IgD-negative memory B cell (primary cell): ENCODE measurements at regions not wholly inside any gene's neighbourhood (a gene's known extent, or its start where the extent isn't known, plus 50 kb on each side); places are given as distances from the start of the nearest gene placed in this dataset.

Experiments
- H3K27ac Mint-ChIP-seq, 3 donors: one replicate each; pipeline ENCODE4 v1.8.0; 2020 to 2022; ENCODE audit warnings: mild to moderate bottlenecking in 3 of 3, mixed read lengths in 3 of 3, moderate library complexity in 1 of 3
- H3K27me3 Mint-ChIP-seq: one replicate; pipeline ENCODE4 v1.8.0; 2021; ENCODE audit warnings: mixed read lengths
- H3K36me3 Mint-ChIP-seq: one replicate; pipeline ENCODE4 v1.8.0; 2020; ENCODE audit warnings: mild to moderate bottlenecking, mixed read lengths
- H3K4me1 Mint-ChIP-seq, 3 donors: one replicate each; pipeline ENCODE4 v1.8.0; 2020 to 2022; ENCODE audit warnings: mixed read lengths in 3 of 3, mild to moderate bottlenecking in 1 of 3
- H3K4me3 Mint-ChIP-seq, 4 donors: one replicate each; pipeline ENCODE4 v1.8.0; 2020 to 2022; ENCODE audit warnings: mild to moderate bottlenecking in 4 of 4, mixed read lengths in 4 of 4, moderate library complexity in 3 of 4
- H3K9me3 Mint-ChIP-seq, 3 donors: one replicate each; pipeline ENCODE4 v1.8.0; 2020 to 2021; ENCODE audit warnings: mixed read lengths in 3 of 3, mild to moderate bottlenecking in 1 of 3

DNA sequence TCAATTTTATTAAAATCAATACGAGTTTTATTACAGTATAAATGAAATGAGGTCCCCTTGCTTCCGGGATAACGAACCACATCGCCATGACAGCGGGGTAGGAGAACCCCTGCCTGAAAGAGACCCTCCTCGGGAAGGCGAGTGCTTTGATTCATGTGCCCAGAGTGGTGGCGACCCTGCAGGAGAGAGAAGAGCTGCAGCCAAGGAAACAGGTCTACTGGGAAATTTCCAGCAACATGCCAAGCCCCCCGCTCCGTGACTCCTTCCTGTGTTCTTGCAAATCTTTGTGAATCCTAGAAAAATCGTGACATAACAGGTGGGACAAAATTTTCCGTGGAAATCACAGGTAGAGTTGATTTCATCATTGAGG is 162.5 kb downstream of the WSCD1 start:
- H3K4me3 Mint-ChIP-seq: no peak overlapping the region
- H3K4me1 Mint-ChIP-seq: no peaks in the 10 kb centered on the region
- H3K27me3 Mint-ChIP-seq: no peaks in the 10 kb centered on the region
- no peaks in the 10 kb centered on the region for H3K36me3 Mint-ChIP-seq
- H3K9me3 Mint-ChIP-seq: no peaks in the 10 kb centered on the region
- no peak overlapping the region for H3K27ac Mint-ChIP-seq

- Mint-ChIP-seq H3K27me3 (no peaks in the 10 kb centered on the region), H3K9me3 (no peaks in the 10 kb centered on the region), H3K4me3 (no peak overlapping the region), H3K27ac (no peak overlapping the region), H3K4me1 (no peaks in the 10 kb centered on the region), H3K36me3 (no peaks in the 10 kb centered on the region)
Measured at GRCh38 chr17:6231886-6232731, 161.9 kb downstream of the WSCD1 start.

- no peak overlapping the region for H3K4me3 Mint-ChIP-seq
- no peaks in the 10 kb centered on the region for H3K4me1 Mint-ChIP-seq
- no peaks in the 10 kb centered on the region for H3K27me3 Mint-ChIP-seq
- H3K36me3 Mint-ChIP-seq: no peaks in the 10 kb centered on the region
- no peaks in the 10 kb centered on the region for H3K9me3 Mint-ChIP-seq
- no peak overlapping the region for H3K27ac Mint-ChIP-seq
Measured at GRCh38 chr17:6231465-6231864, 161.3 kb downstream of the WSCD1 start.

DNA sequence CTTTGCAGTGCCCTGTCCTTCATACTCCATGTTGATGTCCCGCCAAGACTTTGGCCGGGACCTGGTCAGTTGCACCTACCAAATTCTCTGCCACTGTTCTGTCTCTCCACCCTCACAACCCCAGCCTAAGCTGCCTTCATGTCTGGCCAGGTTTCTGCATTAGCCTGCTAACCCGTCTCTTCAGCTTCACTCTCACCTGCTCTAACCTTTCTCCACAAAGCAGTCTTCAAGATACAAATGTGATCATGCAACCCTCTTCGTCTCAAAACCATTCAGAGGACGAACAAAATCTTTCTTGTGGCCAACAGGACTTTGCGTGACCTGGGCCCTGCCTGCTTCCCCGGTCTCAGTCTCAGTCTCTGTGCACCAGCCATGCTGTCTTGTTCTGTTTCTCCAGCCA is 148.2 kb downstream of the WSCD1 start:
- Mint-ChIP-seq H3K4me1 (no peaks in the 10 kb centered on the region), H3K4me3 (no peak overlapping the region), H3K9me3 (peaks cover 2 to 19% (median 12%) of the 10 kb centered on the region in 3 donors), H3K27ac (no peak overlapping the region), H3K36me3 (no peaks in the 10 kb centered on the region), H3K27me3 (peaks cover 6% of the 10 kb centered on the region)

- Mint-ChIP-seq H3K4me1 (no peaks in the 10 kb centered on the region), H3K9me3 (peaks cover 0 to 5% (median 0%) of the 10 kb centered on the region in 3 donors), H3K27me3 (peaks cover 8% of the 10 kb centered on the region), H3K36me3 (no peaks in the 10 kb centered on the region), H3K4me3 (no peak overlapping the region), H3K27ac (no peak overlapping the region)
Measured at GRCh38 chr17:6215071-6216035, 145.2 kb downstream of the WSCD1 start.

GRCh38 chr17:6213859-6214258 is 143.7 kb downstream of the WSCD1 start:
- H3K9me3 Mint-ChIP-seq: peaks cover 0 to 3% (median 0%) of the 10 kb centered on the region in 3 donors

GRCh38 chr17:6212766-6213165 is 142.6 kb downstream of the WSCD1 start:
- Mint-ChIP-seq H3K9me3 (peaks cover 0 to 3% (median 0%) of the 10 kb centered on the region in 3 donors), H3K4me1 (no peaks in the 10 kb centered on the region), H3K27ac (no peak overlapping the region), H3K4me3 (no peak overlapping the region), H3K36me3 (no peaks in the 10 kb centered on the region), H3K27me3 (peaks cover 8% of the 10 kb centered on the region)

More at GRCh38 chr17:6213859-6214258, 143.7 kb downstream of the WSCD1 start:
- Mint-ChIP-seq H3K4me1 (no peaks in the 10 kb centered on the region), H3K36me3 (no peaks in the 10 kb centered on the region), H3K27ac (no peak overlapping the region), H3K27me3 (peaks cover 8% of the 10 kb centered on the region), H3K4me3 (no peak overlapping the region)

DNA sequence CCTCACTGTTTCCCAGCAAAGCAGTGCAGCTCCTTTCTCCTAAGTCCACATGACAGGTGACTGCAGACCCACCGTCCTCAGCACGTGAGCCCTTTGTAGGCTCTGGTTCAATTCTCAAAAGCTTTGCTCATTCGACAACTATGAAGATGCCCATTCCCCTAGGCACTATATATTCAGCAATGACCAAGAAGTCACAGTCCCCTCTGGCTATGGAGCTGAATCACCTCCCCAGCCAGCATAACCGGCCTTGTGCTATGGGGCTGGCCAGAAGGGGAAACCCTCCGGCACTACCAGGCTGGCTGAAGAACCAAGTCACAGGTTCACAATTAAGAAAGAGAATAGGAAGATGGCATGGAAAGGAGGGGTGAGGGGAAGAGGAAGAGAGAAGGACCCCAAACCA is 139.7 kb downstream of the WSCD1 start:
- Mint-ChIP-seq H3K4me1 (no peaks in the 10 kb centered on the region), H3K36me3 (no peaks in the 10 kb centered on the region), H3K4me3 (no peak overlapping the region), H3K9me3 (peaks cover 0 to 3% (median 0%) of the 10 kb centered on the region in 3 donors), H3K27me3 (peaks cover 10% of the 10 kb centered on the region), H3K27ac (no peak overlapping the region)

DNA sequence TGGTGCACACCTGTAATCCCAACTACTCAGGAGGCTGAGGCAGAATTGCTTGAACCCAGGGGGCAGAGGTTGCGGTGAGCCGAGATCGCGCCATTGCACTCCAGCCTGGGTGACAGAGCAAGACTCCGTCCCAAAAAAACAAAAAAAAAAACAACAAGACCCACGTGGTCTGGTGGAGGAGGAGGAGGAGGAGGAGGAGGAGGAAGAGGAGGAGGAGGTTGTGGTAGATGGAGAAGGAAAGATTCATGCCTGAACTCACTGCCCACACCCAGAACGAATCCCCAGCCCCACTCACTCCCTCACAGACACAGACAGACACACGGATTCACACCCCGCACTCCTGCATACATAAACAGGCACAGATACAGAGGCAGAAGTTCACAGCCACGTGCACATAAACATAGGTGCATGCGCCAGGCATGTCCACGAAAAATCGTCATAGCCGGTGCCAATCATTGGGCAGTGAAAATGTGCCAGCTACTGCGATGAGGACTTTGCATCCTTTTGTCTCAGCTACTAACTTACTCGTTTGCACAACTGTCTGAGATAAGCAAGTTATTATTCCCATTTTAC is 138.5 kb downstream of the WSCD1 start:
- H3K4me1 Mint-ChIP-seq: no peaks in the 10 kb centered on the region
- no peaks in the 10 kb centered on the region for H3K9me3 Mint-ChIP-seq
- no peak overlapping the region for H3K4me3 Mint-ChIP-seq
- H3K27ac Mint-ChIP-seq: no peak overlapping the region
- peaks cover 10% of the 10 kb centered on the region for H3K27me3 Mint-ChIP-seq
- H3K36me3 Mint-ChIP-seq: no peaks in the 10 kb centered on the region

GRCh38 chr17:6205525-6205924 is 135.3 kb downstream of the WSCD1 start:
- Mint-ChIP-seq H3K27ac (peak overlapping the region in 1 of 3 donors; percentile 42), H3K4me3 (no peak overlapping the region), H3K9me3 (no peaks in the 10 kb centered on the region), H3K36me3 (no peaks in the 10 kb centered on the region), H3K27me3 (peaks cover 21% of the 10 kb centered on the region), H3K4me1 (no peaks in the 10 kb centered on the region)

DNA sequence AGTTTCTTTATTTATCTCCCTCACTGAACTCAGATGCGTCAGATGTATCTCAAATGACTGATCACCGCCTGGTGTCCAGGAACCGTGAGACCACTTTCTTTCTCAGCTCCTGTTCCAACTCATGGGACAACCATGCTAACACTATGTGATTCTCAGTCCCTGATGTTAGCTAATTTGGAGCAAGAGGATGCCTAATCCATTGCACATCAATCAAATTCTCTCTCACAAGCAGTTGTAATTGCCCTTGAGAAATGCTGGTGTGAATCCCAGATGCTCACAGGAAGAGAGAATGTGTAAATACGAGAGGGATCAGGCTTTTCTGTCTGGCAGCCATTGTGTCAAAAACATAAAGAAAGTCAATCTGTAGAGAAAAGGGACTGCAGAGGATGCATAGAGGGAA is 134.9 kb downstream of the WSCD1 start:
- no peak overlapping the region for H3K27ac Mint-ChIP-seq
- H3K4me1 Mint-ChIP-seq: no peaks in the 10 kb centered on the region
- H3K36me3 Mint-ChIP-seq: no peaks in the 10 kb centered on the region
- no peak overlapping the region for H3K4me3 Mint-ChIP-seq
- peaks cover 21% of the 10 kb centered on the region for H3K27me3 Mint-ChIP-seq
- peaks cover 0 to under 1% (median 0%) of the 10 kb centered on the region in 3 donors for H3K9me3 Mint-ChIP-seq

- H3K4me1 Mint-ChIP-seq: no peaks in the 10 kb centered on the region
- H3K36me3 Mint-ChIP-seq: no peaks in the 10 kb centered on the region
- no peak overlapping the region for H3K27ac Mint-ChIP-seq
- peaks cover 21% of the 10 kb centered on the region for H3K27me3 Mint-ChIP-seq
- no peak overlapping the region for H3K4me3 Mint-ChIP-seq
- H3K9me3 Mint-ChIP-seq: peaks cover 0 to 3% (median 0%) of the 10 kb centered on the region in 3 donors
Measured at GRCh38 chr17:6204203-6204722, 134.1 kb downstream of the WSCD1 start.

DNA sequence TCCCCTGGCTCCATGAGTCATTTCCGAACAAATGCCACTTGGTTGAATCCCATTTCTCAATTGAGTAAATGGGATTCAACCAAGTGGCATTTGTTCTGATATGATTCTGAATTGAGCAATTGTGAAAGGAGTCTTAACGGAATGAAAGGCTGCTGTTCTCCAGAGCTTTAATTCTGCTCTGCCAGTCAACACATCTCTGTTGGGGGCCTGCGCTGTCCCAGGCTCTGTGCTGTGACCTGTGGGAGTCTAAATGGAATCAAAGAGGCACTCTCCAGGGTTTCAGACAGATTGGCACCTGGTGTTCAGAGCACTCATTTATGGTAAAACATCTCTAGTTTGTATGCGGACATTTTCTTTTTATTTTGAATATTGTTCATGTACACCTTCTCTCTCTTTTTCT is 126.2 kb downstream of the WSCD1 start:
- no peaks in the 10 kb centered on the region for H3K36me3 Mint-ChIP-seq
- H3K4me3 Mint-ChIP-seq: no peak overlapping the region
- no peaks in the 10 kb centered on the region for H3K4me1 Mint-ChIP-seq
- peaks cover 3 to 7% (median 4%) of the 10 kb centered on the region in 3 donors for H3K9me3 Mint-ChIP-seq
- peaks cover 1% of the 10 kb centered on the region for H3K27me3 Mint-ChIP-seq
- no peak overlapping the region for H3K27ac Mint-ChIP-seq

DNA sequence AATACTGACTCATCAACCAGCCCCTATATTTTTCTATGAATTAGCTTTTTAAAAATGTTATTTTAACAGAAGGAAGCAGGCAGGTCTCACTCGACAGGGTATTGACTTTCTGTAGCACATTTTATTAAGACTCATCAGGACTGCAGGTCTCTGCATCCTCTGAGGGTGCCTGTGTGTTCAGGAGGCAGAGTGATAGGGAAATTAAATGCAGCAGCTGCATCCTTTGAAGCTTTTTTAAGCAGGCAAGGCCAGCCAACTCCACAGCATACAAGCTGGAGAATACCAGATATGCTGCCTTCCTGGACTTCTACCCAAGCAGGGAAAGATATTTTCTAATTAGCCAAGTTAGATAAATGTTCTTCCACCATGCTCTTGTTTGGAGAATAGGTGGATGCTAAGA is 124.9 kb downstream of the WSCD1 start:
- peaks cover 3 to 7% (median 4%) of the 10 kb centered on the region in 3 donors for H3K9me3 Mint-ChIP-seq
- no peak overlapping the region for H3K27ac Mint-ChIP-seq
- no peak overlapping the region for H3K4me3 Mint-ChIP-seq
- H3K4me1 Mint-ChIP-seq: no peaks in the 10 kb centered on the region
- H3K27me3 Mint-ChIP-seq: no peaks in the 10 kb centered on the region
- H3K36me3 Mint-ChIP-seq: no peaks in the 10 kb centered on the region
